IMR-90 (cell line): ENCODE measurements at regions not wholly inside any gene's neighbourhood (a gene's known extent, or its start where the extent isn't known, plus 50 kb on each side); places are given as distances from the start of the nearest gene placed in this dataset.

Source experiments
- ATAC-seq: fragments of 200-7000 bp; cut with Tn5 transposase; 2 replicates; pipeline ENCODE4 v1.9.1; 2020; ENCODE audit warnings: low read depth, mild to moderate bottlenecking, moderate library complexity
- BruUV-seq: library from RNA; stranded (reverse); fragments of 400-500 nt; replicated peaks from 2 replicates; lab custom pipeline; 2021; lab: Mats Ljungman, UMichigan
- CTCF ChIA-PET: fragments of 300-600 bp; formaldehyde crosslinking; extraction: SDS; loops from one replicate; lab custom pipeline; 2021; ENCODE audit warnings: antibody characterized with exemption; lab: Yijun Ruan, JAX
- POLR2A ChIA-PET: fragments of 300-600 bp; sonication (Branson Sonifier 250); formaldehyde crosslinking; loops from one replicate; lab custom pipeline; 2022; ENCODE audit warnings: antibody characterized with exemption; ENCODE audit not compliant: unreplicated experiment; lab: Charles Lee
- DNase-seq: peaks from one replicate; pipeline ENCODE4 v3.0.0; 2013
- H2AFZ ChIP-seq: replicated peaks from 2 replicates; pipeline ENCODE3; 2013; ENCODE audit warnings: low read length, mild to moderate bottlenecking; ENCODE audit not compliant: poor library complexity
- H2AK5ac ChIP-seq: 2 replicates; pipeline ENCODE4 v1.6.1; 2013; ENCODE audit warnings: low read depth, low read length, inconsistent platforms
- H2AK9ac ChIP-seq: replicated peaks from 2 replicates; pipeline ENCODE3; 2013; ENCODE audit warnings: mild to moderate bottlenecking, low read depth, low read length, moderate library complexity; ENCODE audit not compliant: poor library complexity
- H2BK120ac ChIP-seq: 2 replicates; pipeline ENCODE4 v1.6.1; 2013; ENCODE audit warnings: low read depth, low read length, inconsistent platforms
- H2BK15ac ChIP-seq: 3 replicates; pipeline ENCODE4 v1.6.1; 2013; ENCODE audit warnings: low read depth, low read length, inconsistent platforms
- H2BK20ac ChIP-seq: 2 replicates; pipeline ENCODE4 v1.6.1; 2013; ENCODE audit warnings: low read depth, mild to moderate bottlenecking, inconsistent platforms, low read length, moderate library complexity
- H2BK5ac ChIP-seq: 2 replicates; pipeline ENCODE4 v1.6.1; 2013; ENCODE audit warnings: mild to moderate bottlenecking, low read depth, low read length, inconsistent platforms; ENCODE audit not compliant: poor library complexity, severe bottlenecking
- H3K14ac ChIP-seq: replicated peaks from 2 replicates; pipeline ENCODE4 v1.6.1; 2013; ENCODE audit warnings: low read depth, low read length, inconsistent platforms
- H3K18ac ChIP-seq: 2 replicates; pipeline ENCODE4 v1.6.1; 2013; ENCODE audit warnings: low read depth, low read length, control low read depth
- H3K23ac ChIP-seq: 2 replicates; pipeline ENCODE4 v1.6.1; 2013; ENCODE audit warnings: low read depth, low read length, inconsistent platforms
- H3K27ac ChIP-seq: 2 replicates; pipeline ENCODE4 v1.5.1; 2013; ENCODE audit warnings: mild to moderate bottlenecking, control low read depth, low read length; ENCODE audit not compliant: insufficient read depth
- H3K27me3 ChIP-seq: 2 replicates; pipeline ENCODE4 v1.6.1; 2013; ENCODE audit warnings: low read length; ENCODE audit not compliant: control insufficient read depth, insufficient read depth
- H3K36me3 ChIP-seq: 2 replicates; pipeline ENCODE4 v1.6.1; 2013; ENCODE audit warnings: low read length, mixed read lengths; ENCODE audit not compliant: control insufficient read depth, insufficient read depth
- H3K4ac ChIP-seq: 2 replicates; pipeline ENCODE4 v1.6.1; 2013; ENCODE audit warnings: low read depth, low read length, inconsistent platforms
- H3K4me1 ChIP-seq: 2 replicates; pipeline ENCODE4 v1.6.1; 2013; ENCODE audit warnings: low read length, mixed read lengths; ENCODE audit not compliant: control insufficient read depth, insufficient read depth
- H3K4me2 ChIP-seq: 2 replicates; pipeline ENCODE4 v1.6.1; 2013; ENCODE audit warnings: low read depth, mild to moderate bottlenecking, control low read depth, low read length, moderate library complexity
- H3K4me3 ChIP-seq: 2 replicates; pipeline ENCODE4 v1.5.1; 2013; ENCODE audit warnings: low read depth, mild to moderate bottlenecking, control low read depth, low read length, moderate library complexity; ENCODE audit not compliant: insufficient read depth
- H3K56ac ChIP-seq: 2 replicates; pipeline ENCODE4 v1.6.1; 2013; ENCODE audit warnings: low read length, inconsistent platforms; ENCODE audit not compliant: insufficient read depth; ENCODE audit errors: extremely low read depth
- H3K79me1 ChIP-seq, 2 experiments: 2 replicates each; pipeline ENCODE4 v1.6.1; 2013; ENCODE audit warnings: low read length in 2 of 2, inconsistent platforms in 1 of 2, low read depth in 1 of 2
- H3K9ac ChIP-seq: 2 replicates; pipeline ENCODE4 v1.6.1; 2013; ENCODE audit warnings: low read depth, low read length, control low read depth
- H3K9me1 ChIP-seq: 2 replicates; pipeline ENCODE4 v1.6.1; 2013; ENCODE audit warnings: low read length, inconsistent platforms; ENCODE audit not compliant: insufficient read depth
- H3K9me3 ChIP-seq: 2 replicates; pipeline ENCODE4 v1.6.1; 2013; ENCODE audit warnings: low read length; ENCODE audit not compliant: control insufficient read depth, insufficient read depth
- H4K20me1 ChIP-seq: 2 replicates; pipeline ENCODE4 v1.6.1; 2013; ENCODE audit warnings: low read length, inconsistent platforms; ENCODE audit not compliant: insufficient read depth
- H4K5ac ChIP-seq: 2 replicates; pipeline ENCODE4 v1.6.1; 2013; ENCODE audit warnings: mild to moderate bottlenecking, low read depth, low read length, control low read depth
- H4K8ac ChIP-seq, 2 experiments: 2 replicates each; pipeline ENCODE4 v1.6.1; 2013; ENCODE audit warnings: low read depth in 2 of 2, low read length in 2 of 2, control low read depth in 1 of 2, inconsistent platforms in 1 of 2
- H4K91ac ChIP-seq: 2 replicates; pipeline ENCODE4 v1.6.1; 2013; ENCODE audit warnings: low read depth, low read length, inconsistent platforms; ENCODE audit not compliant: insufficient read depth
- BHLHE40 ChIP-seq: fragments of 150-350 bp; IDR thresholded peaks from 2 replicates; pipeline ENCODE4 v1.6.1; 2016; ENCODE audit warnings: mild to moderate bottlenecking, low read depth, low read length
- CEBPB ChIP-seq: IDR thresholded peaks from 2 replicates; pipeline ENCODE4 v1.6.1; 2012; ENCODE audit warnings: low read depth, low read length, improper control_type of control experiment
- CHD1 ChIP-seq: IDR thresholded peaks from 2 replicates; pipeline ENCODE4 v1.6.1; 2012; ENCODE audit warnings: low read depth, low read length, improper control_type of control experiment
- CTCF ChIP-seq: conservative IDR thresholded peaks from 2 replicates; pipeline ENCODE4 v1.5.1; 2012; ENCODE audit warnings: mild to moderate bottlenecking, low read depth, low read length, improper control_type of control experiment
- ELK1 ChIP-seq: fragments of 150-350 bp; IDR thresholded peaks from 2 replicates; pipeline ENCODE4 v1.6.1; 2016; ENCODE audit warnings: low read depth, mild to moderate bottlenecking, low read length, moderate library complexity, borderline replicate concordance
- FOS ChIP-seq: fragments of 150-350 bp; IDR thresholded peaks from 2 replicates; pipeline ENCODE4 v1.6.1; 2016; ENCODE audit warnings: low read depth, low read length
- MAFK ChIP-seq: IDR thresholded peaks from 2 replicates; pipeline ENCODE4 v1.6.1; 2012; ENCODE audit warnings: low read depth, low read length, improper control_type of control experiment
- MAZ ChIP-seq: IDR thresholded peaks from 2 replicates; pipeline ENCODE4 v1.6.1; 2012; ENCODE audit warnings: low read depth, mild to moderate bottlenecking, low read length, improper control_type of control experiment, moderate library complexity, borderline replicate concordance
- MXI1 ChIP-seq: IDR thresholded peaks from 2 replicates; pipeline ENCODE4 v1.6.1; 2012; ENCODE audit warnings: low read depth, mild to moderate bottlenecking, low read length, moderate library complexity, borderline replicate concordance
- NFE2L2 ChIP-seq: fragments of 150-350 bp; IDR thresholded peaks from 2 replicates; pipeline ENCODE4 v1.6.1; 2016; ENCODE audit warnings: low read depth, mild to moderate bottlenecking, low read length
- POLR2A ChIP-seq: IDR thresholded peaks from 2 replicates; pipeline ENCODE4 v1.6.1; 2012; ENCODE audit warnings: mild to moderate bottlenecking, low read depth, low read length
- RAD21 ChIP-seq: IDR thresholded peaks from 2 replicates; pipeline ENCODE4 v1.6.1; 2012; ENCODE audit warnings: low read length, improper control_type of control experiment
- RCOR1 ChIP-seq: IDR thresholded peaks from 2 replicates; pipeline ENCODE4 v1.6.1; 2012; ENCODE audit warnings: mild to moderate bottlenecking, low read length, improper control_type of control experiment; ENCODE audit not compliant: insufficient replicate concordance
- RFX5 ChIP-seq: IDR thresholded peaks from 2 replicates; pipeline ENCODE4 v1.8.0; 2012; ENCODE audit warnings: low read depth, mild to moderate bottlenecking, low read length, moderate library complexity
- SMC3 ChIP-seq: fragments of 150-350 bp; IDR thresholded peaks from 2 replicates; pipeline ENCODE4 v1.6.1; 2016; ENCODE audit warnings: low read depth, mild to moderate bottlenecking, antibody characterized with exemption, low read length, moderate library complexity
- USF2 ChIP-seq: fragments of 150-350 bp; IDR thresholded peaks from 2 replicates; pipeline ENCODE4 v1.6.1; 2017; ENCODE audit warnings: mild to moderate bottlenecking, antibody characterized with exemption, low read length, low read depth
- dilution Hi-C: fragments of 300-500 bp; cut with HindIII; formaldehyde crosslinking; loops from one replicate; pipeline ENCODE4 v1.14.3; 2018; ENCODE audit warnings: low sequenced_read_pairs; ENCODE audit not compliant: unreplicated experiment
- in situ Hi-C: fragments of 300-500 bp; cut with MboI; formaldehyde crosslinking; loops from 3 replicates; pipeline ENCODE4 v1.14.3; 2019; ENCODE audit warnings: low sequenced_read_pairs, inconsistent platforms, mixed read lengths
- intact Hi-C: fragments of 100-400 bp; cut with micrococcal nuclease; formaldehyde crosslinking; loops from 2 replicates; pipeline ENCODE4 v1.10.0; 2022

- no peak for TF ChIP-seq RFX5
- no peak for TF ChIP-seq POLR2A
- no peak for TF ChIP-seq CHD1
- TF ChIP-seq MAFK: no peak
- no peak for TF ChIP-seq CTCF
- TF ChIP-seq MAZ: no peak
- TF ChIP-seq RCOR1: no peak
- no peak for TF ChIP-seq MXI1
- TF ChIP-seq ELK1: no peak
- TF ChIP-seq NFE2L2: no peak
- TF ChIP-seq BHLHE40: no peak
- no peak for TF ChIP-seq CEBPB
- TF ChIP-seq FOS: no peak
- TF ChIP-seq SMC3: no peak
- TF ChIP-seq RAD21: no peak
- TF ChIP-seq USF2: no peak
- Histone ChIP-seq H4K20me1 (no peaks in the 10 kb centered on the region), H2AK5ac (no peak overlapping the region), H3K23ac (no peak overlapping the region), H2BK15ac (no peak overlapping the region), H3K4me2 (no peak overlapping the region), H3K4me3 (no peak overlapping the region), H4K5ac (no peak overlapping the region), H3K36me3 (no peaks in the 10 kb centered on the region), H2BK20ac (no peak overlapping the region), H4K8ac (no peak overlapping the region), H3K79me1 (no peaks in the 10 kb centered on the region), H3K27ac (no peak overlapping the region), H3K18ac (no peak overlapping the region), H3K27me3 (no peaks in the 10 kb centered on the region), H2AFZ (no peak overlapping the region), H3K56ac (no peak overlapping the region), H2AK9ac (no peak overlapping the region), H3K4ac (no peak overlapping the region), H3K4me1 (no peaks in the 10 kb centered on the region), H2BK5ac (no peak overlapping the region), H4K91ac (no peak overlapping the region), H3K9ac (no peak overlapping the region), H3K9me3 (peaks cover 5% of the 10 kb centered on the region), H3K9me1 (no peaks in the 10 kb centered on the region), H3K14ac (no peak overlapping the region), H2BK120ac (no peak overlapping the region)
- ATAC-seq (no peak), DNase-seq (no peak)
- no TSS peak for BruUV-seq
- intact Hi-C loops: no loop called here
- POLR2A ChIA-PET: no interaction called here
- dilution Hi-C loops: no loop called here
- CTCF ChIA-PET: interaction anchor here (1.0 kb wide), 1 partner anchor 14 kb away, joined by 3 read pairs; no protein-coding TSS in a partner anchor
- in situ Hi-C loops: no loop called here
Measured at GRCh38 chr1:238783633-238784032, 602.7 kb upstream of the CHRM3 start.
